ENCODE measurements at regions not wholly inside any gene's neighbourhood (a gene's known extent, or its start where the extent isn't known, plus 50 kb on each side); places are given as distances from the start of the nearest gene placed in this dataset.

GRCh38 chr10:59587083-59587755 lies 122.4 kb downstream of the SLC16A9 start:
- no peaks in the 10 kb centered on the region for H3K36me3 ChIP-seq
- ATAC-seq (no peak), DNase-seq (no peak)
- no peaks in the 10 kb centered on the region for H3K4me1 ChIP-seq
- TF ChIP-seq CTCF (IDR thresholded peaks at IDR 0.05), result no peak
- no peaks in the 10 kb centered on the region for H3K9me3 ChIP-seq
- H3K27ac ChIP-seq, result no peak overlapping the region
- intact Hi-C loops (cut with DNase I), result loop anchor here (10.0 kb wide), 1 partner anchor 352 kb away; no protein-coding TSS in a partner anchor
- no peak overlapping the region for H3K4me3 ChIP-seq
- no peaks in the 10 kb centered on the region for H3K27me3 ChIP-seq

DNA sequence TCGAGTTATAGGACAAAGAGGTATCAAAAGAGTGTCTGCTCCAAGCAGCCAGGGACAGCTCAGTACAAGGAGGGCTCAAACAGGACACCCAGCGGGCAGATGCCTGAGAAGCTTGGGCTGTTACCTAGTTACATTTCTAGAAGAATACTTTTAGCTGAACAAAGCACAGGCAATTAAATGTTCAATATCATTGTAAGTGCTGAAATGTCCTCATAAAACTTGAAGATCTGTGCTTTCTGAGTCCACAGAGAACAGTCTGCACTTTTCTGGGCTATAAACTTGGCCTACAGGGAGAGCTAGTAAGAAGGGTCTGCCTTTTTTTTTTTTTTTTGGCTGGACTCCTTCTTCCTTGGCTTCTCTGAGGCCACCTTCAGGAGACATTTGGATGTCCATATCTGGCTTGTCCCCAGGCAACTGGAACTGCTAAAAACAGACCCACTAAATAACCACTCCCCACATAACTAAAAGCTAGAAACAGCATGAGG lies 123.2 kb downstream of the SLC16A9 start:
- Histone ChIP-seq H3K36me3 (no peaks in the 10 kb centered on the region), H3K4me1 (no peaks in the 10 kb centered on the region), H3K27me3 (no peaks in the 10 kb centered on the region), H3K27ac (no peak overlapping the region), H3K4me3 (no peak overlapping the region), H3K9me3 (no peaks in the 10 kb centered on the region)
- no peak for ATAC-seq
- intact Hi-C loops (cut with DNase I), result loop anchor here (10.0 kb wide), 1 partner anchor 352 kb away; no protein-coding TSS in a partner anchor
- DNase-seq, result no peak
- TF ChIP-seq CTCF (IDR thresholded peaks at IDR 0.05), result no peak

DNA sequence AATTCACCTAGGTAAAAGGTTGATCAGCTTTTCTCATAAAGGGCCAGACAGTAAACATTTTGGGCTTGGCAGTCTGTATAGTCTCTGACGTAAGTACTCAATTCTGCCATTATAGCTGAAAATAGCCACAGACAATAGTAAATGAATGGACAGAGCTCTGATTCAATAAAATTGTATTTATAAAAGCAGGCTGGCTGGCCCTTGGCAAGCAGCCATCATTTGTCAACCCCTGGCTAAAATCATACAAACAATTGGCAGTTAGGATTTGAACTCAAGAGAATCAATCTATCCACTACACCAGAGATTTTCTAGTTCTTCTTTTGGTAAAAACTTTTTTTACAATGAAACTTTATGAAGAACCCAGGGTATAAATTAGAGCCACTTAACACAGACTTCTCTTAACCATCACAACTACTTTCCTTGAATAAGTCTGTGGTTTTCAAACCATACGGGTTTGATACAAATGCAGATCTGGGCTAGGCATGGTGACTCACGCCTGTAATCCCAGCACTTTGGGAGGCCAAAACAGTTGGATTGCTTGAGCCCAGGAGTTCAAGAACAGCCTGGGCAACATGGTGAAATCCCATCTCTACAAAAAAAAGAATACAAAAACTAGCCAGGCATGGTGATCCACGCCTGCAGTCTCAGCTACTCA lies 124.5 kb downstream of the SLC16A9 start:
- no peaks in the 10 kb centered on the region for H3K4me1 ChIP-seq
- intact Hi-C loops (cut with DNase I), result loop anchor here (10.0 kb wide), 1 partner anchor 350 kb away; no protein-coding TSS in a partner anchor
- H3K36me3 ChIP-seq, result no peaks in the 10 kb centered on the region
- no peak for DNase-seq
- no peak for ATAC-seq
- no peaks in the 10 kb centered on the region for H3K9me3 ChIP-seq
- no peak for TF ChIP-seq CTCF (IDR thresholded peaks at IDR 0.05)
- H3K27me3 ChIP-seq, result no peaks in the 10 kb centered on the region
- no peak overlapping the region for H3K27ac ChIP-seq
- H3K4me3 ChIP-seq, result no peak overlapping the region

GRCh38 chr10:59582780-59583179 lies 126.9 kb downstream of the SLC16A9 start:
- intact Hi-C loops (cut with DNase I), result loop anchor here (10.0 kb wide), 1 partner anchor 348 kb away; no protein-coding TSS in a partner anchor
- H3K27ac ChIP-seq, result no peak overlapping the region
- no peak overlapping the region for H3K4me3 ChIP-seq
- H3K27me3 ChIP-seq, result no peaks in the 10 kb centered on the region
- H3K9me3 ChIP-seq, result no peaks in the 10 kb centered on the region
- no peak for ATAC-seq
- H3K36me3 ChIP-seq, result no peaks in the 10 kb centered on the region
- no peaks in the 10 kb centered on the region for H3K4me1 ChIP-seq
- no peak for TF ChIP-seq CTCF (IDR thresholded peaks at IDR 0.05)
- no peak for DNase-seq

GRCh38 chr10:59582058-59582457 lies 127.6 kb downstream of the SLC16A9 start:
- H3K27me3 ChIP-seq, result no peaks in the 10 kb centered on the region
- H3K4me1 ChIP-seq, result no peaks in the 10 kb centered on the region
- no peak for ATAC-seq
- DNase-seq, result no peak
- H3K36me3 ChIP-seq, result no peaks in the 10 kb centered on the region
- H3K9me3 ChIP-seq, result no peaks in the 10 kb centered on the region
- TF ChIP-seq CTCF (IDR thresholded peaks at IDR 0.05), result no peak
- intact Hi-C loops (cut with DNase I), result loop anchor here (10.0 kb wide), 1 partner anchor 347 kb away; no protein-coding TSS in a partner anchor
- no peak overlapping the region for H3K4me3 ChIP-seq
- no peak overlapping the region for H3K27ac ChIP-seq

All from upper lobe of right lung (tissue), 1 donor.